Transverse colon (tissue), 4 donors: ENCODE measurements at regions not wholly inside any gene's neighbourhood (a gene's known extent, or its start where the extent isn't known, plus 50 kb on each side); places are given as distances from the start of the nearest gene placed in this dataset.

Experiments used
- CTCF ChIP-seq, 5 experiments: fragments of 200-600 bp in 3 of 5; fragments of 450-650 bp in 2 of 5; sonication (generic) in 3 of 5; IDR thresholded peaks; 1 replicate in 2 of 5; 2 replicates in 3 of 5; pipeline ENCODE4 v1.5.1; 2016 to 2017; ENCODE audit warnings: antibody characterized with exemption in 5 of 5, inconsistent platforms in 3 of 5, mild to moderate bottlenecking in 2 of 5, moderate library complexity in 1 of 5
- EP300 ChIP-seq: sonication (generic); formaldehyde crosslinking; IDR thresholded peaks from one replicate; pipeline ENCODE4 v1.6.1; 2017; ENCODE audit warnings: antibody characterized with exemption, low read depth
- POLR2AphosphoS5 ChIP-seq, 3 donors: sonication (generic); formaldehyde crosslinking; IDR thresholded peaks; one replicate each; pipeline ENCODE4 v1.6.1; 2016; ENCODE audit warnings: antibody characterized with exemption in 3 of 3

GRCh38 chr5:124623265-124623664 is 123.2 kb downstream of the ZNF608 start:
- TF ChIP-seq CTCF (IDR thresholded peaks at IDR 0.05) (no peak), EP300 (no peak), POLR2AphosphoS5 (IDR thresholded peaks at IDR 0.05) (no peak)
